GM19239 (cell line): ENCODE measurements at regions not wholly inside any gene's neighbourhood (a gene's known extent, or its start where the extent isn't known, plus 50 kb on each side); places are given as distances from the start of the nearest gene placed in this dataset.

Experiments used
- DNase-seq: peaks from one replicate; pipeline ENCODE4 v3.0.0; 2011; ENCODE audit warnings: low spot score; ENCODE audit not compliant: insufficient read length
- FAIRE-seq: peaks from 2 replicates; lab custom pipeline; 2011; peaks lifted over from hg19 to GRCh38; lab: Jason Lieb, UNC

- DNase-seq, result no peak
- FAIRE-seq, result no peak
Observed at GRCh38 chr11:122331079-122331478, 215.1 kb upstream of the BLID start.

DNA sequence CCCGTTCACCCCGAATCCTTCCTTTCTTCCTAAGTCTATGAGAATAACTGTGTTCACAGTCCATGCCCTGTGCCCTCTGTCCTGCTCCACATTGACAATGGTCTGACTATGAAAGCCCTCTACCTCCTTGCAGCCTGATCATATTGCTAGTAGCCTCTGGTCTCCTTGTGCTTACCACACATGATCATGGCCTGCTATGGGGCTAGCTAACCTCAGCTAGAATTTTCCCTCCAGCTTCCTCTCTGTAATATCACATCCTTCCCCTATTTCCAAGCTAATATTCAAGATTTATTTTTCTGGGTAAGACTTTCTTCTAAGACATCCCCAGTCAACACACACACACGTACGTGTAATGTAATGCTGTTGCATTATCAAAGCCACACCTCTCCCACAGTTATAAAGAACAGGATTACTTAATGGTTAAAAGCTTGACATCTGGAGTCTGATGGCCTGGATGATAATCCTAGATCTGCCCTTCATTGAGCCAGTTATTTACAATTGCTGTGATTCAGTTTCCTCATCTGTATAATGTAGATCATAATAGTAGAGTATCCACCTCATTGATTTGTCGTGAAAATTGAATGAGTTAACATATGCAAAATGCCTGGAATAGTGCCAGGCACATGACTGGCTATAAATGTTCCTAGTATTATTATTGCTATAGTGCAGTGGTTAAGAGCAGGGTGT is 214.4 kb upstream of the BLID start:
- FAIRE-seq (no peak), DNase-seq (no peak)

- FAIRE-seq (no peak), DNase-seq (no peak)
Observed at GRCh38 chr11:122327528-122327927, 211.5 kb upstream of the BLID start.

DNA sequence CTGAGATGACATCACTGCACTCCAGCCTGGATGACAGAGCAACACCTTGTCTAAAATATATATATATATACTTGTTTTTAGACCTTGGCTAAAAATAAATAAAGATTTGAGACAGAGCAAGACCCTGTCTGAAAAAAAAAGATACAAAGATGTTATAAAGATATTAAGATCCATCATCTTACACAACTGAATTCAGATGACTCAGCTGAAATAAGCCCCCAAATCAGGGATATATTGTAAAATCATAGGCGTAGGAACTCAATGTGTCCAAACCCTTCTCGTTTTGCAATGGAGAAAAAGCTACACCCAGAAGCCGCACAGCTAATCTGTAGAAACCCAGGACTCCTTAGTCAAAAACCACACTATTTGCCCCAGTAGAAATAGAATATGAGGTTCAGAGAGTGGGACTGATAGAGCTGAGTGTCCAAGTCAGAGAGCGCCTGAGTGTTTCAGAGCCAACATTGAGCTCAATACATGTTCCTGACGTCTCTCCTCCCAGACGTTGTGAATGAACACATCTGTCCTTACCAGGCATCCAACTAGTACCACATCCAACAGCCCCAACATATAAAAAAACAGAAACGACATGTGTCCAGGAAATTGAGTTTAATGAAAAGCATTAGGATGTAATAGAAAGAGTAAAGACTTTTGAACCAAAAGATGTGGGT is 207.9 kb upstream of the BLID start:
- no peak for FAIRE-seq
- no peak for DNase-seq

DNA sequence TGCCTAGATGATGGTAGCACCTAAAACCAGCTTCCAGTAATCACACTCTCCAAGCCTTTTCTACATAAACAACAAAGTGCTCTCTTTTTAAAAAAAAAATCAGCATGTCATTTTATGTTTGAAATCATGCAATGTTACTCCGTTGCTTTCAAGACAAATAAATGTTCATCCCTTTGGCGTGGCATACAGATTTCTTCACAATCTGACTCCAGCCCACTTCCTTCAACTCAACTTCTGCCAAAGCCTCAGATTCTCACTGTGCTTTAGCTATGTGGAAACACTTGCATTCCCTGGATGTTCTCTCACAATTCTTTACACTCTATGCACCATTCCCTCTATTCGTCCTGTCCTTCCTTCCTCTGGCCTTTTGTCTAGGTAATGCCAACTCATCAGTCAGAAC is 206.3 kb upstream of the BLID start:
- no peak for DNase-seq
- no peak for FAIRE-seq

- FAIRE-seq (no peak), DNase-seq (no peak)
Observed at GRCh38 chr11:122320671-122321070, 204.7 kb upstream of the BLID start.

GRCh38 chr11:122319691-122320620 is 203.9 kb upstream of the BLID start:
- FAIRE-seq, result no peak

GRCh38 chr11:122319085-122319484 is 203.1 kb upstream of the BLID start:
- FAIRE-seq (no peak), DNase-seq (no peak)

More at GRCh38 chr11:122319691-122320620, 203.9 kb upstream of the BLID start:
- no peak for DNase-seq

DNA sequence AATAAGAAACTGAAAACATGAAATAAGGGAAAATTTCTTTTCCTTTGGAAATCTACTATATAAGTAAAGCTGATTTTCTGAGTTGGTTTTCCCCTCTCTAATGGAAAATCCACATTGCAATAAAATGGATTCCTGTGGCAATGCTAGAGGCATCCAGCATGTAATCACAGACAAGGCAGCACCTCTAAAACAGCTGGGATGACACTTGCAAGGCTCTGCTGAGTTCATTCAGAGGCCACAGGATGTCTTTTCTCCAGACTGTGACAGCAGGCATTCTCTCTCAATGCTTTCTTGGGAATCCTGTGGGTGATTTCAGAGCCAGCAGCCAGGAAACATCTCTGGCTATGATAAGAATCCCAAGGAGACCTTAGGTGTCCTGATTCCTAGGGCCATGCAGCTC is 201.3 kb upstream of the BLID start:
- DNase-seq (no peak), FAIRE-seq (no peak)

DNA sequence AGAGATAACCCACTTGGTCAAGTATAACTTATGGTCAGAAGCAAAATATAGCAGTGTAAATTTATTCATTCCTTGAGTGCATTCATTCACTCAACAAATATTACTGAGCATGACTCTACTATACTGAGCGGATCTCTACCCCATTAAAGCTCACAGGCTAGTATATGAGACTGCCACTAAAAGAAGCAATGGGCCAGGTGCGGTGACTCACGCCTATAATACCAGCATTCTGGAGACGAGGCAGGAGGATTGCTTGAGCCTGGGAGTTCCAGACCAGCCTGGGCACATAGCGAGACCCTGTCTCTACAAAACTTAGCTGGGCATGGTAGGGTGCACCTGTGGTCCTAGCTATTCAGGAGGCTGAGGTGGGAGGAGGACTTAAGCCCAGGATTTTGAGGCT is 197.6 kb upstream of the BLID start:
- FAIRE-seq (no peak), DNase-seq (no peak)

- DNase-seq (no peak), FAIRE-seq (no peak)
Observed at GRCh38 chr11:122311216-122311755, 195.3 kb upstream of the BLID start.

GRCh38 chr11:122310766-122311165 is 194.8 kb upstream of the BLID start:
- no peak for FAIRE-seq
- DNase-seq, result no peak

DNA sequence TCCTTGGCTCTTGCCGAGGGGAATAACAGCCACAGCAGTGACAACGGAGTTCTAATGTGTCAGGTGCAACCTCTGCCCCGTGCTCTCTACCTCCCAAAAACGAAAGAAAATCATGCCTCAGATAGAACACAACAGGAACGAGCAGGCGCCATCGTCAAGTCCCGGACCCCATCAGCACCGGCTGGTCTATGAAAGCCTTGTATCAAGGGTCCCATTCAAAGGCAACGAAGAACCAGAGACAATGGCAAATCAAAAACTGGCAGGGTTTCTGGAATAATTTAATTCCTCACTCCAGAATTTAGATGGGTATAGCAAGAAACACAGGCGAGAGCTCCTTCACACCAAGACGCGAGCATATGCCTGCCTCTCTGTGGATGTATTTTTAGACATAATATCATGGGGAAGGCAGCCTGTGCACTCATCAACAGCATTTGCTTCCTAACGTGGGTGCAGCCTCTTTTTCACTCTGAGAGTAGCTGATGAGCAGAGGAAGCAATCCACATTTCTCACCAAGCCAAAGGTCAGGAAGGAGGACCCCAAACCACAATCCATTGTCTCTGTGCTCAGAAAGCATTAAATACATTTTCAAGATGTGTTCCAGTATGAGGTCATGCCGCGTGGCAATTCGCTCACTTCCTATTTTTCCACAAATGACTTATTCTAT is 193.4 kb upstream of the BLID start:
- FAIRE-seq (no peak), DNase-seq (no peak)

DNA sequence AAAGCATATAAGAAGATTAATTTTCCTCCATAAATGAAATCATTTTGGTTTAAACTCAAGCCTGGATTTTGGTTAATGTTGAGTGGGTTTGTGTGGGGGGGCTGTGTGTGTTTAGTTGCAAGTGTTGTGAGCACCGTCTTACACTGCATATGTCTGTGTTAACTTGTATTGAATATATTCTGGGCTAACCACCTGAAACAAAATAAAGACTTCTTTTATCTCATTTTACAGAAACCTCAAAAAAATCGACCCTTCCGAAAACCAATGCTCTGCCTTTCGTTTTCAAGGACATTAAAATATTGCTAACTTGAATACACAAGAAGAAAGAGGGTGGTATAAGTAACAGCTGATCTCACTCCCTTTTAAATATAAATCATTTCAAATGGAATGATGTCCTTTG is 192.2 kb upstream of the BLID start:
- no peak for DNase-seq
- no peak for FAIRE-seq

- no peak for DNase-seq
- FAIRE-seq, result no peak
Observed at GRCh38 chr11:122307476-122308035, 191.5 kb upstream of the BLID start.

DNA sequence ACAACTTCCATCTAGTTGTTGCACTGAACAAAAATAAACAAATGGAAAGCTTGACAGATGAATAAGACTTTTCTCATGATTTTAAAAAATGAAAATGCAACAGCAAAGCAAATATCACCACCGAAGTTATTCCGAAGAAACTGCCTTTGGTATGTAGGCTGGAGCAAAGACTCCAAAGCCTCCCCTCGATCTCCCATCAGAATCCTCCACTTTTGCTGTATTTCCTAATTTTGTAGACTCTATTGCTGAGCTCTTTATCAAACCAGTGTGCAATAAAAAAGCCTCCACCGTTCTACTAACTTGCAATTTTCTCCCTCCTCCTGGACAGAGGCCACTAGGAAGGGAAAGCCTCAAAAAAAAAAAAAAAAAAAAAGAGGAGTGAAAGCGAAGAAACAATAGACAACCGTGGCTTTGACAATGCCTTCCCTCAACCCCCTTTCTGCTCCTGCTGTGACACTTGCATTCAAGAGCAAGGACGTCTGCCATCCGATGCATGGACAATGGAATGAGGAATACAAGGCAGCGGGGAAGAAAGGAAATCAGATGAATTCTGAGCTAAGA is 190.9 kb upstream of the BLID start:
- DNase-seq, result no peak
- FAIRE-seq, result no peak

GRCh38 chr11:122305426-122306320 is 189.7 kb upstream of the BLID start:
- no peak for FAIRE-seq
- no peak for DNase-seq

DNA sequence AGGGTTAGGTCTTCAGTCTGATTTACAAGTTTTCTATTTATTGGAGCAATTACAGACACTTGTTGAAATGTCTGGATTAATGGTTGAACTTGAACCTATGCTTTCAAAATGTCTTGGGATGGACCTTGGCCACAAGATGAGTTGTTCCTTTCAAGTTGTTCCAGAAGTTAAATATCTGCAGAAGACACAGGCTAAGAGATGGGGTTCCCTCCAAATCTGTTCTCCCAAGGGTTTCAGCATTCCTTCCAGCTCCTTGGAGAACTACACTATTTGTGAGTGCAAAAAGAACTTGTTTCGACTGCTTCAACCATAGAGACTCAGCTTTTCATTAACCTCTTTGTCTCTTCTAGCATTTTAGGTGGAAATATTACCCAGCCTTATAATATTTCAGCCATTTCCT is 189.0 kb upstream of the BLID start:
- no peak for FAIRE-seq
- no peak for DNase-seq

DNA sequence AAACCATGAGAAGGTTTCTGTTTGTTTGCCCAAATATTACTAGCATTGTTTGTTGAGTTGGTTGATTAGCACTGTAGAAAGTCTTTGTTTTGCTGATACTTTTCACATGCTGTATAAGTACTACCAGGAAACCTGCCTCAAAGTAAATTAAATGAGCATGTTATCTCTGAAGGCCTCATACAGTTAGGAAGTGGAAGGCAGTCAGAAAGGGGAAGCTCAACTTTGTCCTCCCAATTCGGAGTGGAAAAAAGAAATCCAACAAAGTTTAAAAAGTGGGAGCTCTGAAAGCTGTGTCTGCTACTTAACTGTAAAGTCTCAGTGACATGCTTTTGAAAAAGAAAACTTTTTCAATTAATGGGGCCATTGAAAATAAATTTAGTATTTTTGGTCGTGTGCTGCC is 188.3 kb upstream of the BLID start:
- DNase-seq, result no peak
- FAIRE-seq, result no peak
